ENCODE measurements at regions not wholly inside any gene's neighbourhood (a gene's known extent, or its start where the extent isn't known, plus 50 kb on each side); places are given as distances from the start of the nearest gene placed in this dataset.
A peak's percentile ranks its signal among the peaks of the same experiment; 100 is the strongest.

GRCh38 chr3:178436773-178437172 lies 99.5 kb upstream of the KCNMB2 start:
- no peak overlapping the region for H2BK15ac ChIP-seq (ENCODE audit: low read length)
- no peak overlapping the region for H2BK20ac ChIP-seq (ENCODE audit: low read length)
- H3K23me2 ChIP-seq (ENCODE audit: low read depth, low read length), result no peaks in the 10 kb centered on the region
- no peak overlapping the region for H3K18ac ChIP-seq (ENCODE audit: extremely low read depth, low read length)
- no peak overlapping the region for H4K8ac ChIP-seq (ENCODE audit: extremely low read depth, insufficient read depth, low read length)
- H3K23ac ChIP-seq (ENCODE audit: insufficient read length), result no peak overlapping the region
- no peak overlapping the region for H2AK5ac ChIP-seq (ENCODE audit: low read depth, low read length)
- H3K56ac ChIP-seq (replicated peaks; ENCODE audit: insufficient read length, low read depth, low read length), result no peak overlapping the region
- no peaks in the 10 kb centered on the region for H3K9me3 ChIP-seq (ENCODE audit: insufficient read depth in 2 of 2, low read depth in 1 of 2, low read length in 1 of 2)
- H4K5ac ChIP-seq (ENCODE audit: insufficient read length, low read depth, low read length), result no peak overlapping the region
- no peaks in the 10 kb centered on the region for H3K27me3 ChIP-seq (replicated peaks in 1 of 4; ENCODE audit: control insufficient read depth in 3 of 4, extremely low read depth in 1 of 4, insufficient read depth in 3 of 4, low read length in 3 of 4)
- DNase-seq (ENCODE audit: low read depth in 1 of 2, low spot score in 2 of 2), result no peak
- H3K4me3 ChIP-seq (ENCODE audit: extremely low read depth in 1 of 4, insufficient read depth in 2 of 4, low read depth in 3 of 4, low read length in 4 of 4), result no peak overlapping the region
- H4K20me1 ChIP-seq (replicated peaks in 1 of 2; ENCODE audit: control insufficient read depth in 1 of 2, insufficient read depth in 2 of 2, low read length in 2 of 2), result no peaks in the 10 kb centered on the region
- H3K27ac ChIP-seq (ENCODE audit: low read depth, low read length), result no peak overlapping the region
- H3K4ac ChIP-seq (replicated peaks; ENCODE audit: insufficient read length, low read depth, low read length), result no peak overlapping the region
- peak; percentile 19 for FAIRE-seq
- no peaks in the 10 kb centered on the region for H3K79me1 ChIP-seq (ENCODE audit: low read depth, low read length)
- H3K79me2 ChIP-seq (ENCODE audit: control insufficient read depth in 1 of 2, insufficient read depth in 2 of 2, low read length in 2 of 2), result no peaks in the 10 kb centered on the region
- H3K14ac ChIP-seq (ENCODE audit: insufficient read length), result no peak overlapping the region
- no peak overlapping the region for H2BK12ac ChIP-seq (ENCODE audit: low read depth, low read length)
- H2AFZ ChIP-seq (ENCODE audit: low read length), result no peak overlapping the region
- no peak overlapping the region for H2BK5ac ChIP-seq (ENCODE audit: low read depth, low read length)
- ChIA-PET CTCF (ENCODE audit: partially characterized antibody) (interaction anchor here (1.0 to 4.7 kb wide), 19 partner anchors 8 to 885 kb away, joined by 3 to 25 read pairs (median 5); no protein-coding TSS in a partner anchor), POLR2A (ENCODE audit: partially characterized antibody) (no interaction called here)
- H3K4me1 ChIP-seq (replicated peaks in 1 of 4; ENCODE audit: control insufficient read depth in 3 of 4, insufficient read depth in 4 of 4, low read length in 3 of 4), result peaks cover 0 to 5% (median 0%) of the 10 kb centered on the region in 4 experiments; a peak in 2 of 7 replicates
- H3K36me3 ChIP-seq (ENCODE audit: control insufficient read depth in 2 of 4, insufficient read depth in 4 of 4, low read length in 3 of 4), result no peaks in the 10 kb centered on the region
- no peak overlapping the region for H3K9ac ChIP-seq (replicated peaks in 1 of 4; ENCODE audit: extremely low read depth in 1 of 4, low read depth in 3 of 4, low read length in 3 of 4)
- 78% methylated on average over 3 of the region's 3 CpGs; no CpG with 5 or more reads in 1 of the 2 experiments for WGBS, 2 experiments (ENCODE audit: extremely low coverage in 1 of 2, insufficient coverage in 1 of 2, insufficient read length in 1 of 2, insufficient replicate concordance in 2 of 2, low coverage in 1 of 2, low lambda C conversion rate in 2 of 2, missing lambda C conversion rate in 1 of 2)
- H2BK120ac ChIP-seq (replicated peaks; ENCODE audit: low read depth, low read length), result no peak overlapping the region
- no peak overlapping the region for H3K4me2 ChIP-seq (ENCODE audit: insufficient read depth in 1 of 2, low read depth in 2 of 2, low read length in 2 of 2)
- H4K91ac ChIP-seq (replicated peaks; ENCODE audit: insufficient read length, low read length), result no peak overlapping the region
- TF ChIP-seq CTCF (IDR thresholded peaks at IDR 0.05; ENCODE audit: control extremely low read depth in 1 of 3, insufficient read depth in 1 of 3, low read depth in 1 of 3, low read length in 3 of 3) (peak in 2 of 3 experiments; percentile 35 to 37; a peak in 2 of 4 replicates), RAD21 (IDR thresholded peaks at IDR 0.05 in 1 of 2, conservative IDR thresholded peaks at IDR 0.05 in 1 of 2; ENCODE audit: low read depth in 2 of 2, low read length in 2 of 2) (peak; percentile 52 to 60), SIX5 (IDR thresholded peaks at IDR 0.05; ENCODE audit: low read depth, low read length) (no peak)
